ENCODE measurements at regions not wholly inside any gene's neighbourhood (a gene's known extent, or its start where the extent isn't known, plus 50 kb on each side); places are given as distances from the start of the nearest gene placed in this dataset.

DNA sequence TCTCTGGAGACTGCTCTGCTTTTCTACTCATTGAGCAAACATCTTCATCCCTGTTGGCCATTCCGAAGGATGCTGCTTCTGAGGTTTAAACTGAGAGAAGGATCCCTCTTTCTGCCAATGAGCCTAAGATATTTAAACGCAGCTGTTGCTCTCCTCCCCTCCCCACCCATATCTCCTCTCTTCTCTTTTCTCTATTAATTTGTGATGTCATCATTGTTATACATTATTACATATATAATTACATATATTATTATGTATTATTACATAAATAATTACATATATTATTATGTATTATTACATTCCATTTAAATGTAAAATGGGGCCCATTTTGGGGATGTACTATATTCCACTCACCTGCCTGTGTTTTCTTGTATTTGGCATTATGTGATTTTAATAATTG lies 82.7 kb upstream of the JUN start:
- no peaks in the 10 kb centered on the region for H3K36me3 ChIP-seq (ENCODE audit: control insufficient read depth, insufficient read depth, low read length)
- DNase-seq (ENCODE audit: low read depth) = no peak
- H3K4me3 ChIP-seq (ENCODE audit: low read depth, low read length) = no peak overlapping the region
- H3K27me3 ChIP-seq (ENCODE audit: control insufficient read depth, insufficient read depth, low read length) = no peaks in the 10 kb centered on the region
- TF ChIP-seq, protein P1, sequence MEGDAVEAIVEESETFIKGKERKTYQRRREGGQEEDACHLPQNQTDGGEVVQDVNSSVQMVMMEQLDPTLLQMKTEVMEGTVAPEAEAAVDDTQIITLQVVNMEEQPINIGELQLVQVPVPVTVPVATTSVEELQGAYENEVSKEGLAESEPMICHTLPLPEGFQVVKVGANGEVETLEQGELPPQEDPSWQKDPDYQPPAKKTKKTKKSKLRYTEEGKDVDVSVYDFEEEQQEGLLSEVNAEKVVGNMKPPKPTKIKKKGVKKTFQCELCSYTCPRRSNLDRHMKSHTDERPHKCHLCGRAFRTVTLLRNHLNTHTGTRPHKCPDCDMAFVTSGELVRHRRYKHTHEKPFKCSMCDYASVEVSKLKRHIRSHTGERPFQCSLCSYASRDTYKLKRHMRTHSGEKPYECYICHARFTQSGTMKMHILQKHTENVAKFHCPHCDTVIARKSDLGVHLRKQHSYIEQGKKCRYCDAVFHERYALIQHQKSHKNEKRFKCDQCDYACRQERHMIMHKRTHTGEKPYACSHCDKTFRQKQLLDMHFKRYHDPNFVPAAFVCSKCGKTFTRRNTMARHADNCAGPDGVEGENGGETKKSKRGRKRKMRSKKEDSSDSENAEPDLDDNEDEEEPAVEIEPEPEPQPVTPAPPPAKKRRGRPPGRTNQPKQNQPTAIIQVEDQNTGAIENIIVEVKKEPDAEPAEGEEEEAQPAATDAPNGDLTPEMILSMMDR (IDR thresholded peaks at IDR 0.05; ENCODE audit: insufficient read depth, low read length, poor library complexity, severe bottlenecking) = no peak

DNA sequence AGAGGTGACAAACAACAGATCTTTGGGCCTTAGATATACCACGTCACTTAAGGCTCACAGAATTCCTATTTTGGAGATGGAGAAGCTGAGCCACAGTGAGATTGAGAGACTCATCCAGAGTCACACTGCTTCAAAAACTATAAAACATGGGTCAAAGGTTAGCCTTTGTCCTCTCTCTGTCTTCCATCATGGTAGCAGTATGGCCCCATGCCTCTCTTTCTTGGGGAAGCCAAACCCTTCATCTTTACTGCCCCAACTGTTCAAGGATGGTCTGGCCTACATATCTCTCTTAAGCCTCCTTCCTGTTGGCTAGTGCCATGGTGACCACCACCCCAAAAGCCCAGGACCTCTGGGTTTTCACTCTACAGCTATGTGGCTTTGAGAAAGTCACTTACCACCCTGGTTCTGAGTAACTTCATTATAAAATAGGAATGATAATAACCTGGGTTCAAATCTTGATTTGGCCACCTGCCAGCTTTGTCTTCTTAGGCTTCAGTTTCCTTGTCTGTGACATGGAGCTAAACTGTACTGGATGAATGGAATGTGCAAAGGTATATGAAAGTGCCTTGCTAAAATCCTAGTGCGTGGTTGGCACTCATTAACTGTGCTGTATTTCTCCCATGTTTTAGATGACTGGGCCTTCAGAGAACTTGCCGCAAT lies 85.9 kb upstream of the JUN start:
- TF ChIP-seq, protein P1 (IDR thresholded peaks at IDR 0.05; ENCODE audit: insufficient read depth, low read length, poor library complexity, severe bottlenecking) = no peak
- DNase-seq (ENCODE audit: low read depth) = no peak
- no peaks in the 10 kb centered on the region for H3K27me3 ChIP-seq (ENCODE audit: control insufficient read depth, insufficient read depth, low read length)
- no peaks in the 10 kb centered on the region for H3K36me3 ChIP-seq (ENCODE audit: control insufficient read depth, insufficient read depth, low read length)
- no peak overlapping the region for H3K4me3 ChIP-seq (ENCODE audit: low read depth, low read length)

DNA sequence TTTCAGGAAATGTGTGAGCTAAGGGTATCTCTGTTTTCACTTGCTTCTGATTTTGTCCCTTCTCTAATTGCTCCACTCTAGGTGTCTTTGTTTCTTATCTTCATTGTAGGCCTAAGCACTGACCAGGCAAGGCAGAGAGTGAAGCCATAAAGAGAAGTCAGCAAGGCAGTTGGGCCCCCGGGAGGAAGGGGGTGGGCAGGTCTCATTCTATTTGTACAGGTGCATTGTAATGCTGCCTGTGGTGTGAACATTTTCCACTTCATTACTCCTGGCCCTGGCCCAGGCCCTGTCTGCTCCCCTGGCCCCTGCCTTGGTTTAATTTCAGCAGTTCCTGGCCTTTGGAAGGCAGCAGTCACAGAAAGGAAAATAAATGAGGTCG lies 86.4 kb upstream of the JUN start:
- TF ChIP-seq, protein P1 (IDR thresholded peaks at IDR 0.05; ENCODE audit: insufficient read depth, low read length, poor library complexity, severe bottlenecking) = no peak
- DNase-seq (ENCODE audit: low read depth) = no peak
- Histone ChIP-seq H3K4me3 (ENCODE audit: low read depth, low read length) (no peak overlapping the region), H3K27me3 (ENCODE audit: control insufficient read depth, insufficient read depth, low read length) (no peaks in the 10 kb centered on the region), H3K36me3 (ENCODE audit: control insufficient read depth, insufficient read depth, low read length) (no peaks in the 10 kb centered on the region)

DNA sequence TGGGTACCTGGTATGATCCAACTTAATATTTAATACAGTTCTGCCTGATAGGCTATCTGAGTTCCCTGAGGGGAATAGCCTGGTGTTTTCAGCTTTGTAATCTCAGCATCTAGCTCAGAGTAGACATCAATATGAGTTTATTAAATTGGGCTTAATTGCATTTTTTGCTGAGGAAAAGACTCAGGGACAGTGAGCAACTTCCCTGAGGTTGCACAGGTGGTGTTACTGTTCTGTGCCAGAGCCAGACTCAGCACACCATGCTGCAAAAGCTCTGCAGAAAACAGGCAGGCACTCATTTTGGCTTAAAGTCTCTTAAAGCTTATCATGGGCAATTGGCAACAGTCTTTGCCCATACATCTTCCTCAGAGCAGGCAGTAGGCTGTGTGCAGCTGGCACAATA lies 90.5 kb upstream of the JUN start:
- no peak overlapping the region for H3K4me3 ChIP-seq (ENCODE audit: low read depth, low read length)
- TF ChIP-seq, protein P1 (IDR thresholded peaks at IDR 0.05; ENCODE audit: insufficient read depth, low read length, poor library complexity, severe bottlenecking) = no peak
- H3K27me3 ChIP-seq (ENCODE audit: control insufficient read depth, insufficient read depth, low read length) = no peaks in the 10 kb centered on the region
- no peaks in the 10 kb centered on the region for H3K36me3 ChIP-seq (ENCODE audit: control insufficient read depth, insufficient read depth, low read length)
- no peak for DNase-seq (ENCODE audit: low read depth)

DNA sequence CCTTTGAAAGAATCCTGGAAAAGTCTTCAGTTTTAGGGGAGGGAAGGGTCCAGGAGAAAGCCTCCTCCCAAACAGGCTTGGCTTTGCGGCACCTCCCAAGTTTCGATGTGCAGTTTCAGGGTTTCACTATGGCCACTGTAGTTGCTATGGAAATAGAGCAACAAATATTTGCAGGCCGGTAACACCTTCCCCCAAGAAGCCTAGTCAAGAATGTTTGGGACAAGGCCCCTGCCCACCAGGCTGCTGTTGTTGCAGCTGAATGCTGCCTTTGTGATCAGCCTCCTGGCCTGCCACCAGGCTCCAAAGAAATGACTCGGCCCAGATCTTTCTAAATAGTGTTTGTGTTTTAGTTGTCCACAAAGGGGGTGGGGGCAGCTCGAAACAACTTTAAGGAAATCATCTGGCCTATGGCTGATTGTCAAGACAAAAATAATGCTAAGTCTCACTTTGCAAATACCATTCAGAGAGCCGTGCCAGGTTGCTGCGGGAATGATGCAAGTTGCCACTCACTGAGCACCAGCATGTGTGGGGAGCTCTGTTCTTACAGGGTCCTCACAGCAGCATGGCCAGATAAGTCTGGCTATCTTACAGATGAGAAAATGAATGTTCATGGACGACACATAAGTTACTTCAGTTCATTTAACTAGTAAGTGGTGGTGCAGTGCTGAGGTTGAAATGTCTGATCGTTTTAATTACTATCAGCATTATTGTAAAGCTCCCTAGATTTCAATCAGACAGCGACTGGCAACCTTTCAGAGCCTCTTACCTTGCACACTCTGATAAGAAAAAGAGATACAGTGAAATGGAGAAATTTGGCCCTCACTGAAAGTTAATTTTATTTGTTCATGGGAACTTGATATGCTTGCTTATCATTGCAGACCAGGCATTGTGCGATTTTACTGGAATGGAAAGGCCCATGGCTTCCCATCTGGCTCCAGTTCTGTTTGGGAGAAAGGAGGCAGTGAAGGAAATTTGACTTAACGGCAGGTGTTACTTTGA lies 91.2 kb upstream of the JUN start:
- Histone ChIP-seq H3K27me3 (ENCODE audit: control insufficient read depth, insufficient read depth, low read length) (no peaks in the 10 kb centered on the region), H3K36me3 (ENCODE audit: control insufficient read depth, insufficient read depth, low read length) (no peaks in the 10 kb centered on the region), H3K4me3 (ENCODE audit: low read depth, low read length) (no peak overlapping the region)
- DNase-seq (ENCODE audit: low read depth) = no peak
- TF ChIP-seq, protein P1 (IDR thresholded peaks at IDR 0.05; ENCODE audit: insufficient read depth, low read length, poor library complexity, severe bottlenecking) = no peak

Data from kidney epithelial cell (primary cell).